ENCODE measurements at regions not wholly inside any gene's neighbourhood (a gene's known extent, or its start where the extent isn't known, plus 50 kb on each side); places are given as distances from the start of the nearest gene placed in this dataset.
"Not testable (repeated sequence)": the region's sequence is repeated elsewhere in the genome, so short reads cannot be mapped to it uniquely, and the experiment has no call there.

GRCh38 chr9:94191706-94192105, 67.4 kb upstream of the ZNF169 start:
- not testable (repeated sequence) for DNase-seq

- no peak for DNase-seq
Observed at GRCh38 chr9:94198414-94198813, 60.7 kb upstream of the ZNF169 start.

DNA sequence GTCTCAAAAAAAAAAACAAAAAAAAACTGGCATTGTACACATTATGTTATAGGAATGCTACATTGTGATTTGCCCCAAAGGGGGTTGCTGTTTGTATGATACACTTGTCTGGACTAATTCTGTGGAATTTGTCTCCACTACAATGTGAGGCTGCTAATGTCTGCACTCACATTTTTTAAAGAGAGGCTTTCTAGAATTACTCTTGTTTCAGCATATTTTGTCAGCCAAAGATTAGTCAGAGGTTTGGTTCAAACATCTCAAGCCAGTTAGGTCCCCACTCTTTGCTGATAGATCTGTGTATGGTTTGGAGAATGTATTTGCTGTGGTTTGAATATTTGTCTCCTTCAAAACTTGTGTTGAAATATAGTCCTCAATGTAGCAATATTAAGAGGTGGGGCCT, 59.3 kb upstream of the ZNF169 start:
- DNase-seq = no peak

- no peak for DNase-seq
Observed at GRCh38 chr9:94204174-94204573, 54.9 kb upstream of the ZNF169 start.

GRCh38 chr9:94207781-94208180, 51.3 kb upstream of the ZNF169 start:
- DNase-seq = no peak

Measured in CD4-positive, alpha-beta T cell treated with Interleukin-10 for 1 hour (primary cell).